ENCODE measurements at regions not wholly inside any gene's neighbourhood (a gene's known extent, or its start where the extent isn't known, plus 50 kb on each side); places are given as distances from the start of the nearest gene placed in this dataset.

GRCh38 chr15:69797051-69797595 lies 300.6 kb downstream of the TLE3 start:
- TF ChIP-seq POLR2A (IDR thresholded peaks at IDR 0.05; ENCODE audit: low read length) (no peak), GATA1 (IDR thresholded peaks at IDR 0.05; ENCODE audit: low read depth, low read length) (no peak)
